HG03342 (cell line): ENCODE measurements at regions not wholly inside any gene's neighbourhood (a gene's known extent, or its start where the extent isn't known, plus 50 kb on each side); places are given as distances from the start of the nearest gene placed in this dataset.
"Not testable (repeated sequence)": the region's sequence is repeated elsewhere in the genome, so short reads cannot be mapped to it uniquely, and the experiment has no call there.

Experiments
- ATAC-seq: cut with Tn5 transposase; IDR thresholded peaks from one replicate; pipeline ENCODE4 v1.9.1; 2021; ENCODE audit warnings: mild to moderate bottlenecking, moderate library complexity; ENCODE audit not compliant: unreplicated experiment

DNA sequence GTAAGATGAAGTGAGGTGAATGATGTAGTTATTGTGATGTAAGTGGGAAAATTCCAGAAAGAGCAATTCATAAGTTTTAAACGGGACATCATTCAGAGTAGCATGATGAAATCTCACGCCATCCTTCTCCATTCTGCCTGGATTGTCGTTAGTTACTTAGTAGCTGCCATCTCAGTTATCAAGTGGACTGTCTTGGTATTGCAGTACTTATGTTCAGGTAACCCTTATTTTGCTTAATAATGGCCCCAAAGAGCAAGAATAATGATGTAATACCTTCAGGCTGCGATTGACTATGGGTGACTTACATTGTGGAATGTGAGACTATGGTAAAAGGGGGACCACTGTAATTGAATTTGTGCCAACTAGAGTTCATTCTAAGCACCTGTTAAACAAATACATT, 234.1 kb upstream of the TOM1L1 start:
- ATAC-seq = no peak

DNA sequence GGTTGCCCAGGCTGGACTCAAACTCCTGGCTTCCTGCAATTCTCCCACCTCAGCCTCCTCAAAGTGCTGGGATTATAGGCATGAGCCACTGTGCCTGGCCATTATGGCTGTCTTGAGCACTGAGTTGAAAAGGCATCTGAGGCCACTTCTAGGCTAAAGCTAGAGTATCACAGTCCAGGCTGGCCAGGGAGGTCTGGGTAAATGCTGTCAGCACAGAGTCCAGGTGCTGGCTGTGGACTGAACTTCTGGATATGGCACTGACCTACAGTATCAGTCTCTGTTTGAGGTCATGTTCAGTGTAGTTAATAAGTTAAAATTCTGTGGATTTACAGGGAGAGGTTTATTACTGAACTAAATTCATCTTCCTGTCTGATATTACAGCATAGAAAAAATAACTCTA, 222.5 kb upstream of the TOM1L1 start:
- no peak for ATAC-seq

DNA sequence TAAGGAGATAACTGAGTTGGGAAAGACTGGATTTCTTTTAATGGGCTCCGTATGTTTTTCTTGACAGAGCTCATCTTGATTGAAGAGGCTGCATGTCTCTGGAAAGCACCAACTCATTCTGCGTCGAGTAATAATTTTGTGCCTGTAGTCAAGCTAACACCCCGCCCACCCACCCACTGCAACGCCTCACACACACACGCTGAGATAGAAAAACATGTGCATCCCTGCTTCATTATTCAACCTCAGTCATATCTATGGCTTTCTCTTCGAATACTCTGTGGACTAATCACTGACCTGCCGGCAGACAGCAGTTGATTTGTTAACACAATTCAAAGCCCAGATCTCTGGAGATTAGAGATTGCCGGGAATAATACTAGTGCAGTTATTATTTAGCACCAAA, 220.2 kb upstream of the TOM1L1 start:
- no peak for ATAC-seq

DNA sequence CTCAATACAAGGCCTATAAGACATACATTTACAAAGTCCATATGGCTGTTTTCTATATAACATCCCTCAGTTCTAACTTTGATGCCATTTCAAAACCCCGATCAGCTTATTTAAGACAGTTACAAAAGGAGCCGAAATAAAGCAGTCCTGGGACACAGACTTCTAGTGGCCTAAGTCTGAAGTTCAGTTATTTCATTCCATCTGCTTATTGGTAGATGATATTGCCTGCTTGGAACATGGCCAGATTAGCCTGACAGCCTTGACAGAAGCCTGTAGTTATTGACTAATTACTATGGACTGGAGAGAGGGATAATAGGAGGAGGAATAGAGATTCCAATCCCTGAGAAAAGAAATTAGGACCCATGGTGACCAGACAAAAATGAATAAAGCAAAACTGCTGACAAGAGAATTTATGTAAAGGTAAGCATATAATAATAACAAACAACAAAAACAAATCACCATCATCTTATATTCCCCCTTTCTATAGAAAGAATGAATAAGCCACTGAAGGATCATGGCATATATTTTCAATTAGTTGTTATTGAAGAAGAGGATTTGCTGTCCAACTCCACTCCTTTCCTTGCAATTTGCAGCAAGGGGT, 206.3 kb upstream of the TOM1L1 start:
- ATAC-seq = no peak

DNA sequence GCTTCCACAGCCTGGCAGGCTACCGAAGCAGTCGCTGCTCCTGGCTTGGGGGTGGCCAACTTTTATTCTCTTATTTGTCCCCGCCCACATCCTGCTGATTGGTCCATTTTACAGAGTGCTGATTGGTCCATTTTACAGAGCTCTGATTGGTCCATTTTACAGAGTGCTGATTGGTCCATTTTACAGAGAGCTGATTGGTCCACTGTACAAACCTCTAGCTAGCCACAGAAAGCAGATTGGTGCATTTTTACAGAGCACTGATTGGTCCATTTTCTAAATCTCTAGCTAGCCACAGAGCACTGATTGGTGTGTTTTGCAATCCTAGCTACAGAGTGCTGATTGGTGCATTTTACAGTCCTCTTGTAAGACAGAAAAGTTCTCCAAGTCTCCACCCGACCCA, 187.9 kb upstream of the TOM1L1 start:
- not testable (repeated sequence) for ATAC-seq

DNA sequence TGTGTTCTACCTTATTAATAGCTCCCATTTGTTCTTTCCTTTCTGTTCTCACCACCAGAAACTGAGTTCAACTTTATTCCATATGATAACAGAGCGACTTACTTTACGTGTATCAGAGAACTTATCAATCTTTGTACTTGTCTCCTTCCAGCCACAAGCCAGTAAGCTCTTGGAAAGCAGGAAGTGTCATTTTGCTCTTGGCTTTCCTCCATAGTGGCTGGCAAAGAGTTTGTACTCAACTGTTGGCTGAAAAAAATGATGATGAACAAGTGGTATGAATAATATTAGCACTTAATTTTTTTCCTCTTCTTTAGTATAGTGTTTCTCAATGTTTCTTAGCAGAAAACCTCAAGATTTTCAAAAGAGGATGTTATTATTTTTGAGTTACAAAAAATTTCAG, 182.4 kb upstream of the TOM1L1 start:
- ATAC-seq = no peak

DNA sequence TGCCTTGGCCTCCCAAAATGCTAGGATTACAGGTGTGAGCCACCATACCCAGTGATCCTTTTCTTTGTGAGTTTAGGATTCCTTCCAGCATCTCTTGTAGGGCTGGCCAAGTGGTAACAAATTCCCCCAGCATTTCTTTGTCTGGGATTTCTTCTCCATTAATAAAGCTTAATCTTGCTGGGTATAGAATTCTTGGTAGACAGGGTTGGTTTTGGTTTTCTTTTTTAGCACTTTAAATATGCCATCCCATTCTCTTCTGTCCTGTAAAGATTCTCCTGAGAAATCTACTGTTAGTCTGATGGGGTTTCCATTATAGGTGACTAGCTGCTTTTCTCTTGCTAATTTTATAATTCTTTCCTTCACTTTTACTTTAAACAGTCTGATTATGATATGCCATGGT, 173.0 kb upstream of the TOM1L1 start:
- no peak for ATAC-seq

DNA sequence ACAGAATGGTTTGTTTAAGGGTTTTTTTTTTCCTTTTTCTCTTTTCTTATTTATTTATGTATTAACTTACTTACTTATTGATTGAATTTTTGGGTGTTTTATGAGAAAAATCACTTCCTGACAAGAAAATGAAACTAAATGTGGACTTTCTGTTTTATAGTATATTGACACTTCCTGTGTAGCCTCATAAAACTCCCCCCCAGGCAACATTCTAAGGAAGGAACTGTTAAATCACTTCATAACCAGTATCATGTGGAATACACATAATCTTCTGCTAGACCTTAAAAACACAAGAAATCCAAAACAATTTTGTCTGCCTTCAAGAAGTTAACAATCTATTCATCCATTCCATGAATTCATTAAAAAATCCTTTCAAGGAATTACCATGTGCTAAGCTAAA, 164.1 kb upstream of the TOM1L1 start:
- ATAC-seq = no peak

DNA sequence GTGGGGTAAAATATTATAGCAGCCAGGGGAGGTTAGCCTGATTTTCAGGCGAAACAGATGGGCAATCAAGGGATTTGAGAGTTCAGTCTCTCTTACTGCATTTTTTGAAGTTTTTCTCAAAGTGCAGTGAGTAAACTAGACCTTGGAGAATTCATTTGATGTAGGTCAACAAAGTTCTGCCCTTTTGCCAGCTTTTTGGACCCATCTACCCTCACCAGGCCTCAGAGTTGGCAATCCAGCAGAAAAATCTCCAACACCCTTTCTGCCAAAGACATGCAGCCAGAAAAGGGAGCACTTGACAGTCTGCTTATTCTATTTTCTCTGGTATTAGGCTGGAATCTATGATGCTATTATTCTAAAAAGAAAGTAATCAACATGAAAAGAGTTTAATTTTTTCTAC, 162.2 kb upstream of the TOM1L1 start:
- ATAC-seq = no peak

DNA sequence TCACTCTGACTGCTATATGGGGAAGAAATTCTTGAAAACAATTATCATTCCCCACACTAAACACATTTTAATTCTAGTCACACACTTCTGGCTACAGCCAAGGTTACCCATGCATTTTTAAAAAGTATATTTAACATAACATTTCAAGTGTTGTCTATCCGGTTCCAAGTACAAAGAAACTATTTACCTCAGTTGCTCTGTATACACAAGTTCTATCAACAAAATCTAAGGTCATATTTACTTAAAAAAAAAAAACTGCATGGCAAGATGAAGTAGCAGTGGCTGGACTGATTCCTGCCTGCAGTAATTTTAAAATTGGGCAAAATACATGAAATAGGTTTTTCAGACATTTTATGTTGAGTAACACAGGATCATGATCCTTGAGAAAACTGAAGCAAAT, 155.9 kb upstream of the TOM1L1 start:
- no peak for ATAC-seq

DNA sequence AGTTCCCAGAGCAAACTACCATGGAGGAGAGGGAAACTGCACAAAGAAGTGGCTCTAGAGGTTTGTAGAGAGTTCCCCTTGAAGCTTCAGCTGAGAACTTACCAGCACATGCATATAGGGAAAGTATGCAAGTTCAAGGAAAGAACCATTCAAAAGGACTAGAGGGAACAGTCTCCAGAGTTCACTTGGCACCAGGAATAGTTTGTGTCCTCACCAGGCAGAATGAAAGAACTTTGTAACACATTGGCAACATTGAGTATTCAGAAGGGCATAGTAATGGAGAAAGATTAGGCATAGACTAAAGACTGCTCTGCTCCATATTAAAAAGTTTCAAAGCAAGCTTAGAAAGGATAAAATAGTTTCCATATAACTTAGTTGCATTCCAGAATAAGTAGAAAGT, 155.4 kb upstream of the TOM1L1 start:
- no peak for ATAC-seq

DNA sequence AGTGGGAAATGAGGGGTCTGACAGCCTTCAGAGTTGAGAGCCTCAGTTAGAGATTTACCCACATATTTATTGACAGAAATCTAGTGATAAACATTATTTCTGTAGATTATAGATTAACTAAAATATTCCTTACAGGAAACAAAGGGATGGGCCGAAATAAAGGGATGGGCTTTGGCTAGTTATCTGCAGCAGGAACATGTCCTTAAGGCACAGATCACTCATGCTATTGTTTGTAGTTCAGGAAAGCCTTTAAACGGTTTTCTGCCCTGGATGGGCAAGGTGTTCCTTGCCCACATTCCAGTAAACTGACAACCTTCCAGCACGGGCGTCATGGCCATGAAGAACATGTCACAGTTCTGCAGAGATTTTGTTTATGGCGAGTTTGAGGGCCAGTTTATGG, 154.8 kb upstream of the TOM1L1 start:
- ATAC-seq = no peak

DNA sequence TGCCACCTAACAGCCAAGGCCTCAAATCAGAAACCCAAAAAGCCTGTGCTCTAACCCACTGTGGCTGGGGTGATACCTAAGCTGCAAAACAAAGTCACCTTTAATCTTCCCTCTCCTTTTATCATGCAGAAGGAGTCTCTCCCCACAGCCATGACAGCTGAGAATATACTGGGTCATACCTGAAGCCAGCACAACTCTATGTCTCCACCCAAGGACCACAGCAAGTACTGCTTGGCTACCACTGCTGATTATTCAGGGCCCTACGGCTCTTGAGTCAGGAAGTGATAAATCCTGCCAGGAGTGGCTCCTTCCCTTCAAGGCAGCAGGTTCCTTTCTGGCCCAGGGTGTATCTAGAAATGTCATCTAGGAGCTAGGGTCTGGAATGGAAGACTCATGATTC, 151.5 kb upstream of the TOM1L1 start:
- ATAC-seq = no peak

DNA sequence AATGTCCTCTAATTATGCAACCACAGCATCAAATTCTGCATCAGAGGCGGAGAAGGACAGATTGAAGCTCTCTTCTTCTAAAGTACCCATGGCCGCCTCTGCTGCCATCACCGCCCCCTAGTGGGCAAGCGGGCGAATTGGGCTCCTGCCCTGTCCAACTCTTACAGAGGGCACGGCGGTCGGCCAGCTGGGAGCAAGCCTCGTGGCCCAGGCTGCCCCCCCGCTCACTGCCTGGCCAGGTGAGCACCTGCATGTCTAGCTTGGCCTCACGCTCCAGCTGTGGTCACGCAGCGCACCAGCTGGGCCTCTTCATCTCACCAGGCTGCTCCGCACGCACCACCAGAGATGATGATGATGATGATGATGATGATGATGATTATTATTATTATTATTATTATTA, 146.1 kb upstream of the TOM1L1 start:
- ATAC-seq = no peak

DNA sequence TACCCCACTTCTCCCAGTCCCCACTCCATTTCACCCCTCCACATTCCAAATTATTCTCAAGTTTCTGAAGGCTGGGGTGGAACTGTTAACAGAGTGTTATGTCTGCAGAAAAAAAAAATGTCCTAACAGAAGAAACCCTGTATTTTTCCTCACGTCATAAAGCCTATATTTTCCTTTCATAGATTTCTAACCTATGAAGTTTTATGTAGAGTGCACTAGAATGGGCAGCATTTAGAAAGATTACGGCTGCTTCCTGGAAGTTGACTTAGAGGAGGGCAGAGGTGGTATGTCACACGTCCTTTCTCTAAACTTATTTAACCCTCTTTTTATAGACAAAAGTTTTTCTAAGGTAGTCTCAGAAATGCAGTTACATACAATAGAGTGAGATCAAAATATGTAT, 139.8 kb upstream of the TOM1L1 start:
- ATAC-seq = no peak

DNA sequence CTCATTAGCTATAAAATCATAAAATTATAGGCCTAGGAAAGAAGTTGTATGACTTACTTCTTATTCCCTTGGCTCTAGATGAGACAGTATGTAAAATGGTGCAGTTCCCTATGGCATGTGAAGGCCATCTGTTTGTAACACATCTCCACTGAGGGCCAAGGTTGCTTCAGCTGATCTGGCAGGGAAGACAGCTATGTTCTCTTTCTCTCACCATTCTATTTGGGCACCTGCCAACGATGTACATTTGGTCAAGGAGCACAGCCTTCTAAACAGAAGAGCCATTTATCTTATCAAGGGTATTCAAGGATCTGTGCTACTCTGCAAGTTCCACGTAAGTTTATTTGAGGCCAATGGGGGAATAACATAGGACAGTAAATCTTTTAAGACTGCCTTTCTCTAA, 129.8 kb upstream of the TOM1L1 start:
- no peak for ATAC-seq

DNA sequence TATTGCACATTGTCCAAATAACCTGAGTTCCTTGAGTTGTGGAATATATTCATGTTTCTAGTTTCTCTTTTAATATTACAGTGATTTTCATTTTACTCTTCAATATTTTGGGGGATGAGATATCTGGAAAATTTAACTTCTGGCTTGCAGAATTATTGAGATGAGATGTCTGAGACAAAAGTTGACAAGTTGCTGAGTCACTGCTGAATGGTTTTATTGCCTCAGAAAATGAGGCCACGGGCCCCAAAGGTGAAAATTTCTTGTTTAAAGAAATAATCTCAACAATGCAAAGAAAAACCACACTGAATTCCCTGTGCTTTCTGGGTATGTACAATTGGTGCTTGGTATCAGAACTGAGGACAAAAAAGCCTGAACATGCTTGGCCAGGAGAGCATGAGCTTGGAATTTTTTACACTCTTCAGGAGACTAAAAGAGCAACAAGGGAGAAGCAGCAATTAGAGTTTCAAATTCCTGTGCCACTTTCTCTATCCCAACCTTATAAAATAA, 129.2 kb upstream of the TOM1L1 start:
- no peak for ATAC-seq

DNA sequence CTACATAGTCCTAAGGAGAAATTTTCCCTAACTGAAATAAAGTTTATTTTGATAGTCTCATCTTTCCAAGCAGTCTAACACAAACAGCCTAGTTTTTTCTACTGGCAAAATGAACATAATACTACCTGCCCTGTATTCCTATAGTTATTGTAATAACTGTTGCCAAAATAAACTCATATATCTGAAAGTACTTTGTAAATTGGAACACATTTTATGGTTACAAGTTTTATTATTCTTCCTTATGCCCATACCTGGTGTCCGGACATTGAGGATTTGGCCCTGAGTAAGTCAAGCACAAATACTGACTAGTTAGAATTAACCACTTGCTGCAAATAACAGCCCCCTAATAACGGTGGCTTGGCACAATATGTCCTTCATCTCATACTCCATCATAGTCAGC, 120.4 kb upstream of the TOM1L1 start:
- no peak for ATAC-seq

DNA sequence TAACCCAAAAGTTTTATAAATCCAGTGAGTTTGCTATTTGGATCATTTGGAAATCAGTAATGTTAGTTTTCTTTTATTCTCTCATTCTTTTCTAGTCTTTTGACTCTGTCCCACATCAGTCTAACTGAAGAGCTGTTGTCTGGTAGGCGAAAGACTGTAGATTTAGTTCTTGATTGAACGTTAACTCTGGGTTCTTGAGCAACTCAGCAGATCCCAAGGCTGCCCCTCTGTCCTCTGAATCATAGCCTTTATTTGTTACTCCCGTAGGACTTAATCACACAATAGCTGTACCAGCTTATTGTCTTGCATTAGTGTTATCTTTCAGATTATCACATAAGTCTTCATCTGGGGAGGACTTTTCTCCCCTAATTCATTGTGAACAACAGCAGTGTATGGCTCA, 119.3 kb upstream of the TOM1L1 start:
- no peak for ATAC-seq

DNA sequence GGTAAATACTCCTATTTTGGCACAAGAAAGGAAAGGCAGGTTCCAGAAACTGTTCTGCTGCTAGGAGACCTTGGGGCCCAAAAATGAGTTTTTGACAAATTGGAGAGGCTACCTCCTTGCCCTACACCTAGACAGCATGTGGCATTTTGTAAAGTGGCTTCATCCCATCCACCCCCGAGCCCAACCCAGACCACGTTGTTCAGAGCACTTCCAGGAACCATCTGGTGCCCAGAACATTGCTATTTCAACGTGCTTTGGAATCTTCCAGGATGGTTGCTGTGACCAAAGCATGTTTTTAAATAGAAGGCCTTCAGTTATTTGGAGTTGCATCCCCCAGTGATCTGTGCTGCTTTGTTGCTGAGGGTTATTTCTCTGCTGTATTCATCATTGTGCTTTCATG, 116.3 kb upstream of the TOM1L1 start:
- ATAC-seq = no peak

DNA sequence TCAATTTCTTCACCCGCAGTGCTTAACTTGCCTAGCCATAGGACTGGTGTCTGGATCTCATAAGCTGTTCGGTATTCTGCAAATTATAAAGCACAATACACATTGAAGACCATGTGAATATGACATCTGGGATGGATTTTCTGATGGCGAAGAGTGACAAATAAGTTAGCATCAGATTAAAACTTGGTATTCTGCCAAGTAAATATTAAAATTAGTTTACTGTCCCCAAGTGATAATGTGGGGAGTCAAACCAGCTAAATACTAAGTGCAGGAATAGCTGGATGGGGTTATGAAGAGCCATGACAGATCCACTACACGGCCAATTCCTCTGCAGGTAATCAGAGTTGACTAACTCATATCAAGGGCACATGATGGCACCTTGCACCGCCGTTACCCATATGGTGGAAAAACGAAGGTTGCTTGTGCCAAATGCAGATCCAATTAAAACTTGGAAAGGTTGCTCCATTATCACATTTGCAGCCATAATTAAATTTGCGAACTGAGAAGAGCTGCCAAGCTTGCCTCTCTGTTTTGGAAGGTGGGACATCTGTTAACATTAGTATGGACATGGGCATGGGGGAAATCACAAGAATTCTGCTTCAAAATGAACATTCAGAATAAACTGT, 114.9 kb upstream of the TOM1L1 start:
- ATAC-seq = no peak

DNA sequence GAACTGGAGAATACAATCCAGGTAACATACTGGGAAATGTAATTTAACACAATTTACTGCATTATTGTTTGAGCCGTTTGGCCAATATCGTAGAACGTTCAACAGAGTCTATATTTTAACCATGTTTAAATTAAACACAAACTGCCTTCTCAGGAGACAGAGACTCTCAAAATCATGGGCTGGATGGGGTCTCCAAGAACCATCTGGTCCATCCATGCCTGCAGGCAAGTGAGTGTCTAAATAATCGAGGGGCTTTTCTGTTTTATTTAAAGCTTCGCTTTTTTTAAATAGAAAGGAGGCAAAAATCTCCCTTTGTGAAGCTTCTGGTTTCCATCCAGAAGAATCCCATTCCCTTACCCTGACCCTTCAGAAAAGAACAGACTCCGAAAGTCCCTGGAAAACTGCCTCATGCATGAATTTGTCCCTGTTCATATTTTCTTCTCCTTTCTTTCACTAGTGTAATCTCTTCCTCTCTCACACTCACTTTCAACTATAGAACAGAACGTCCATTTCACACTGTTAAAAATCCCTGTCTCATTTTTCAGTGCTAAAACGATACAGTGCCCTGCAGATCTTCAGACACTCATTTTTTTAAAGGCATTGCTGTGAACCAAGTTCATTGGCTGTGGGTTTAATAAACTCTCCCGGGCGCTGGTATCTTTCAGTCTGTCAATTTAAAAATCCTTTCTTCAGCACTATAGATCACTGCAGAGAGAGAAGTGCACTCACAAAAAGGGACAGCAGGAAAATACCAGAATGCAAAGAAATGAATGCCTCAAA, 111.4 kb upstream of the TOM1L1 start:
- no peak for ATAC-seq
